Keratinocyte (primary cell): ENCODE measurements at regions not wholly inside any gene's neighbourhood (a gene's known extent, or its start where the extent isn't known, plus 50 kb on each side); places are given as distances from the start of the nearest gene placed in this dataset.

Experiments used
- DNase-seq: peaks from one replicate; pipeline ENCODE4 v3.0.0-alpha.2; 2011; ENCODE audit warnings: low read depth, missing footprints, low spot score
- FAIRE-seq: peaks from 2 replicates; lab custom pipeline; 2011; peaks lifted over from hg19 to GRCh38; lab: Jason Lieb, UNC
- H2AFZ ChIP-seq: 2 replicates; pipeline ENCODE4 v1.6.0; 2012; ENCODE audit warnings: low read length, control low read depth, inconsistent platforms; ENCODE audit not compliant: control insufficient read depth
- H3K27ac ChIP-seq: 2 replicates; pipeline ENCODE4 v1.5.1; 2011; ENCODE audit warnings: low read length; ENCODE audit not compliant: control insufficient read depth, insufficient read depth
- H3K27me3 ChIP-seq: 3 replicates; pipeline ENCODE4 v1.6.0; 2011; ENCODE audit warnings: low read length; ENCODE audit not compliant: control insufficient read depth, insufficient read depth; ENCODE audit errors: extremely low read depth
- H3K36me3 ChIP-seq, 2 experiments: 2 replicates in 1 of 2; 3 replicates in 1 of 2; pipeline ENCODE4 v1.5.1; 2011; ENCODE audit warnings: low read length in 2 of 2, mild to moderate bottlenecking in 1 of 2; ENCODE audit not compliant: control insufficient read depth in 2 of 2, insufficient read depth in 2 of 2; ENCODE audit errors: extremely low read depth in 1 of 2
- H3K4me1 ChIP-seq: 3 replicates; pipeline ENCODE4 v1.5.1; 2011; ENCODE audit warnings: low read length; ENCODE audit not compliant: control insufficient read depth, insufficient read depth; ENCODE audit errors: extremely low read depth
- H3K4me2 ChIP-seq: 3 replicates; pipeline ENCODE4 v1.6.0; 2011; ENCODE audit warnings: low read depth, low read length; ENCODE audit not compliant: control insufficient read depth, insufficient read depth; ENCODE audit errors: extremely low read depth
- H3K4me3 ChIP-seq, 3 experiments: fragments of 200-600 bp in 1 of 3; sonication (generic) in 1 of 3; 2 replicates in 2 of 3; 3 replicates in 1 of 3; pipeline ENCODE4 v1.5.1; 2011 to 2016; ENCODE audit warnings: low read length in 3 of 3, mild to moderate bottlenecking in 3 of 3, control low read depth in 2 of 3, inconsistent platforms in 1 of 3, low read depth in 1 of 3, mixed read lengths in 1 of 3, mixed run types in 1 of 3, moderate library complexity in 1 of 3; ENCODE audit not compliant: control insufficient read depth in 2 of 3, insufficient read depth in 2 of 3; ENCODE audit errors: extremely low read depth in 1 of 3
- H3K79me2 ChIP-seq: 2 replicates; pipeline ENCODE4 v1.6.0; 2012; ENCODE audit warnings: low read length; ENCODE audit not compliant: control insufficient read depth, insufficient read depth
- H3K9ac ChIP-seq: 3 replicates; pipeline ENCODE4 v1.6.0; 2011; ENCODE audit warnings: low read length; ENCODE audit not compliant: control insufficient read depth, insufficient read depth; ENCODE audit errors: extremely low read depth
- H3K9me1 ChIP-seq: 3 replicates; pipeline ENCODE4 v1.6.0; 2011; ENCODE audit warnings: low read length; ENCODE audit not compliant: control insufficient read depth, insufficient read depth; ENCODE audit errors: extremely low read depth
- H3K9me3 ChIP-seq: 2 replicates; pipeline ENCODE4 v1.5.1; 2012; ENCODE audit warnings: low read depth, low read length; ENCODE audit not compliant: control insufficient read depth
- H4K20me1 ChIP-seq: 3 replicates; pipeline ENCODE4 v1.6.0; 2011; ENCODE audit warnings: low read length; ENCODE audit not compliant: control insufficient read depth, insufficient read depth; ENCODE audit errors: extremely low read depth
- CTCF ChIP-seq, 3 experiments: IDR thresholded peaks in 1 of 3; conservative IDR thresholded peaks in 1 of 3; optimal IDR thresholded peaks in 1 of 3; 2 replicates in 2 of 3; 3 replicates in 1 of 3; pipeline versions ENCODE3 to v1.5.1; 2011; ENCODE audit warnings: low read length in 3 of 3, mild to moderate bottlenecking in 3 of 3, moderate library complexity in 2 of 3, control low read depth in 1 of 3, inconsistent platforms in 1 of 3; ENCODE audit not compliant: insufficient read depth in 2 of 3; ENCODE audit errors: extremely low read depth in 1 of 3
- EZH2 ChIP-seq: IDR thresholded peaks from one replicate; pipeline ENCODE4 v1.6.1; 2012; ENCODE audit warnings: inconsistent platforms, mild to moderate bottlenecking, low read length, moderate library complexity
- dilution Hi-C: fragments of 300-500 bp; cut with MboI; formaldehyde crosslinking; loops from one replicate; pipeline ENCODE4 v1.7.0; 2020; ENCODE audit warnings: low sequenced_read_pairs; ENCODE audit not compliant: extremely low pct_ligation_motif_present

- Histone ChIP-seq H3K4me1 (no peaks in the 10 kb centered on the region), H3K9me3 (no peaks in the 10 kb centered on the region), H4K20me1 (no peaks in the 10 kb centered on the region), H3K4me3 (no peak overlapping the region), H3K4me2 (no peak overlapping the region), H3K79me2 (no peaks in the 10 kb centered on the region), H3K27me3 (no peaks in the 10 kb centered on the region), H3K9me1 (no peaks in the 10 kb centered on the region), H3K36me3 (no peaks in the 10 kb centered on the region), H3K9ac (no peak overlapping the region), H3K27ac (no peak overlapping the region), H2AFZ (no peak overlapping the region)
- dilution Hi-C loops, result no loop called here
- FAIRE-seq (no peak), DNase-seq (no peak)
- TF ChIP-seq EZH2 (no peak), CTCF (optimal IDR thresholded peaks at IDR 0.05 in 1 of 3, IDR thresholded peaks at IDR 0.05 in 1 of 3, conservative IDR thresholded peaks at IDR 0.05 in 1 of 3; ENCODE audit: extremely low read depth in 1 of 3, insufficient read depth in 2 of 3, low read length in 3 of 3) (no peak)
Measured at GRCh38 chr2:66753660-66754059, 318.7 kb downstream of the MEIS1 start.

GRCh38 chr2:66755974-66756373 lies 321.0 kb downstream of the MEIS1 start:
- TF ChIP-seq EZH2, result no peak
- TF ChIP-seq CTCF (optimal IDR thresholded peaks at IDR 0.05 in 1 of 3, IDR thresholded peaks at IDR 0.05 in 1 of 3, conservative IDR thresholded peaks at IDR 0.05 in 1 of 3; ENCODE audit: extremely low read depth in 1 of 3, insufficient read depth in 2 of 3, low read length in 3 of 3), result no peak
- FAIRE-seq, result no peak

More at GRCh38 chr2:66755974-66756373, 321.0 kb downstream of the MEIS1 start:
- DNase-seq, result no peak
- dilution Hi-C loops, result no loop called here
- Histone ChIP-seq H3K27ac (no peak overlapping the region), H3K9me1 (no peaks in the 10 kb centered on the region), H3K4me3 (no peak overlapping the region), H4K20me1 (no peaks in the 10 kb centered on the region), H3K4me2 (no peak overlapping the region), H3K27me3 (no peaks in the 10 kb centered on the region), H3K79me2 (no peaks in the 10 kb centered on the region), H2AFZ (no peak overlapping the region), H3K9ac (no peak overlapping the region), H3K36me3 (no peaks in the 10 kb centered on the region), H3K4me1 (no peaks in the 10 kb centered on the region), H3K9me3 (no peaks in the 10 kb centered on the region)
